Stimulated activated CD4-positive, alpha-beta T cell treated with anti-CD3 and anti-CD28 coated beads, Interleukin-12 subunit alpha, Interleukin-12 subunit beta, amount 100 ng/mL, for 48 hours (primary cell): ENCODE measurements at regions not wholly inside any gene's neighbourhood (a gene's known extent, or its start where the extent isn't known, plus 50 kb on each side); places are given as distances from the start of the nearest gene placed in this dataset.
"Not testable (repeated sequence)": the region's sequence is repeated elsewhere in the genome, so short reads cannot be mapped to it uniquely, and the experiment has no call there.

Experiments used
- DNase-seq, 3 donors: peaks; one replicate each; pipeline ENCODE4 v3.0.0-alpha.2; 2020; ENCODE audit warnings: low read depth in 2 of 3, low spot score in 1 of 3

DNA sequence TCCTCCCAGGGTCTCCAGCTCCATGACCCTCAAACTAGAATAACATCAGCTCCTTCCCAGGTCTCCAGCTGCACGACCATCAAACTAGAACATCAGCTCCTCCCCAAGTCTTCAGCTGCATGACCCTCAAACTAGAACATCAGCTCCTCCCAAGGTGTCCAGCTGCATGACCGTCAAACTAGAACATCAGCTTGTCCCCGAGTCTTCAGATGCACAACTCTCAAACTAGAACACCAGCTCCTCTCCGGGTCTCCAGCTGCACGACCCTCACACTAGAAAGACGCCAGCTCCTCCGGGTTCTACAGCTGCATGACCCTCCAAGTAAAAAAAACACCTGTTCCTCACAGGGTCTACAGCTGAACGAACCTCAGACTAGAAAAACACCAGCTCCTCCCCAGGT, 312.9 kb upstream of the TFPI start:
- DNase-seq, result no peak

DNA sequence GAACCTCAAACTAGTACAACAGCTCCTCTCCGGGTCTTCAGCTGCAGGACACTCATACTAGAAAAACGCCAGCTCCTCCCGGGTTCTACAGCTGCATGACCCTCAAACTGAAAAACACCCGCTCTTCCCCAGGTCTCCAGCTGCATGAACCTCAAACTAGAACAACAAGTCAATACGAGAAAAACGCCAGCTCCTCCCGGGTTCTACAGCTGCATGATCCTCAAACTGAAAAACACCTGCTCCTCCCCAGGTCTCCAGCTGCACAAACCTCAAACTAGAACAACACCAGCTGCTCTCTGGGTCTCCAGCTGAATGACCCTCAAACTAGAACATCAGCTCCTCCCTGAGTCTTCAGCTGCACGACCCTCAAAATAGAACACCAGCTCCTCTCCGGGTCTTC, 315.0 kb upstream of the TFPI start:
- DNase-seq, result no peak

DNA sequence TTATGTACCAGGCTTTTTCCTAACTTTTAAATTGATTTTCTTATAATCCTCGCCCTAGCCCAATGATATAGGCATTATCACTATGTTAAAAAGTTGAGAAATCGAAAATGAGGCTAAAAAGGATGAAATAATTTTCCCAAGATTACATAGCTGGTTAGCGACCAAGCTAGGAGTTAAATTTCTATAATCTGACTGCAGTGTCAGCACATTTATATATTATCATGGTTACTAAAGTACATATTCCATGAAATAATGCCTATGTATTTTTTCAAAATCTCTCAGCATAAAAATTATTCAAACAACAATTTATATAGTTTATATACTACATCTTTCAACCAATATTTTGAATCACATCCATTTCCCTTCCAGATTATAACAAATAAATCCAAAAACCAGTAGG, 317.3 kb upstream of the TFPI start:
- no peak for DNase-seq

DNA sequence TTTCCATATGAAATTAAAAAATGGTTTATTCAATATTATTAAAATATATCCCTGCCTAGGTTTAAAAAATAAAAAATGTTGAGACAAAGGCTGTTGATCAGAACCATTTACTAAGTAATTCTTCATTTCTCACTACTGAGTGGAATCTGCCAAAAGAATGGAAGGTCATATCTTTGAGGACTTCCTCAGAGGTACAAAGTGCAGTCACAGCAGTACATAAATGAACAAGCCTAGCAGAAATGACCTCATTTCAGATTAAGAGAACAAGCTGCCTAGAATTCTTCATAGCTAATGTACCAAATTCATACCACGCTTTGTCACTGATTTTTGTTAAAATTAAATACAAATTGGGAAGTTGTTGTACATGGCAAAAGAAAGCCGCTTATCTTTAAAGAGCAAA, 318.9 kb upstream of the TFPI start:
- no peak for DNase-seq

DNA sequence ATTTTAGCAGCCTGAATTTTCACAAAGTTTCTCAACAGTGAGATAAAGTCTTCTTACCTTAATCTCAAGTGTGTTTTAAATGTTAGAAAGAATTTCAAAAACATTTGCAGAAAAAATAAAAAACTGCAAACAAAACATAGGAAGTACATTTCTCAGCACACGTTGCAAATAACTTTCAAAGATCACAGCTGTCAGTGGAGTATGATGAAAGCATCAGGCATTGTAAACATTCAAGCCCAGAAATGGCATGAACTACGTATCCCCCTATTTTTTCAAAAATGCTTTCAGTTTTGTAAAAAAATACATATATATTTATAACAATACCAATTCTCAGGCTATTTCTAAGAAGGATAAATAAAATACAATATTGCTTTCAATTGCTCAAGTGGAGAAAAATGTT, 320.6 kb upstream of the TFPI start:
- no peak for DNase-seq

DNA sequence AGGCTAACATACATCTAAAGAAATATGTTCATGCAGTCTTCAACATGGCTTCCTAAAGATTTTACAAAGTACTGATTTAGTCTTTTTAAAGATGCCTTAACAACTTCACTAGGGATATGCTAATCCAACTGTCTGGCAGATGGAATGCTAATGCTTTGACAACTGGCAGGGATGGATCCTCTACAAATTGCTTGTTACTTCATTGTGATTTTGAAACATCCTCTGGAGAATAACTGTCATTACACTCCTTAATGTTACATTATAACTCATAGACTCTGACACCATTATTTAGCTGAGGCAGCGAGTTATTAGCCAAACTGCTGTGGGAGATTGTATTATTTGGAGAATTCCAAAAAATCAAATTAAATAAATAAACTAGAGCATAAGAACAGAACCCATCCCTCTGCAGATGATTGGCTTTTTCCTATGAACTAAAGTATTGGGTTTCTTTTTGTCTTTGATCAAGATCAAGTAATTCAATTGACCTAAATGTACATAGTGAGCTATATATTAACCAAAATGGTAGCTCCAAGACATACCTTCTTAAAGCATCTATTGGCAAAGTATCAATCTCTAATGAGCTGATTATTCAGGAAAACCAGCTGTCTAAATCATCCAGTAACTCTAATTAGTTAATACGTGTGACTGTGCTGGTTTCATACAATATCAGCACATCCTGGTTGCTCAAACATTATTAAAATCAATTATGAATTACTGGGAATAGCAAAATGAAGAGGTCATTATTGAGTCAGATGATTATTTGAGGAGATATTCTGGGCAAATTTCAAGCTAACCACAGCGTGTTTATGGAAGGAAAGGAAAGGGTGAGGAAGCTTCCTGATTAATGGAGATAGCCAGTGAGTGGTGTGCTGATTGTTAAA, 321.3 kb upstream of the TFPI start:
- no peak for DNase-seq

DNA sequence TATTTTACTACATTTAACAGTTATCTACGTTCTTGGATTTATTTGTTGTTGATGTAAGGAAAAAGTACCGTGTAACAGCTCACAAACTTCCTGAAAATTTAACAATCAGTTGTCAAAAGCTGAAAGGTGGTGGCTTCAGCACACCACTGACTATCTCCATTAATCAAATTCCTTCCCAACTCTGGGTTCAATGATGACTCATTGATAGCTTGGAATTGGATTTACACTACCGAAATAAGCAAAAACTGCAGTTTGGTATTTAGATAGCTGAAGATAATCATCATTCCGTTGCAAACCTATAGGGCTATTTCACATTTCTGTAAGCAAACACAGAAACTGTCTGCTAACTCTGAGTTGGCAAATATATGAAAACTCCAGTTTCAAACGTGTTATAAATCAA, 322.3 kb upstream of the TFPI start:
- no peak for DNase-seq

DNA sequence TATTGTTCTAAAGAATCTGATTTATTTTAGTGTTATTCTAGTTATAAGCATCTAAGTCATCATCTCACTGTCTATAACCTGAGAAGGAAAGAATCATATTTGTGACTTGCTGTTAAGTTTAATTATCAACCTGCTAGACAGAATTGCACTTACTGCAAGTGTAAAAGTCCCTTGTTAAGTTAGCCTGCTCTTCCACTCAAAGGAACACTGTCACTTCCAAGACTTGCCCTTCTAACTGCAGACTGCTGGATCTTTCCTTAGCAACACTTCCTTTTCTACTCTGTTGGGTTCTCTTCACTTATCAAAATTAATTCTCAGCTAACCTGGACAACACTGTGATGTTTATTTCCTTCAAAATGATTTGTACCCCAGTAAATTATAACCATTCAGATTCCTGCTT, 323.2 kb upstream of the TFPI start:
- no peak for DNase-seq

DNA sequence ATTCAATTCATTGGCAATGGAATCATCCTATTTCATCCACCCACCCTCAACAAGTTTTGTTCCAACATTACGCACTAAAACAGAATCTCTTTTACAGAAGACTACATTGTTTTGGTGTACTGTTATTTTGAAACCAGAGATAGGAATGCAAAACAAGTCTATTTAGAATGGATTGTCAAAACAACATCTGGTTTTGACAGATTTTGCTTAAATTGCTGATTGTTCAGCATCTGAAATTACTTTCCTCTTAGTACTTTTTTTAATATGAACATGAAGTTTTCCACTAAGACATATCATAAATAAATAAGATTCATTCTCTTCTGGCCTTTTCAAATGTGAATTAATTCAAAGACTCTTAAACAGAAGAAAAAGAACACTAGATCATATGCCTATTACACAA, 323.9 kb upstream of the TFPI start:
- no peak for DNase-seq

DNA sequence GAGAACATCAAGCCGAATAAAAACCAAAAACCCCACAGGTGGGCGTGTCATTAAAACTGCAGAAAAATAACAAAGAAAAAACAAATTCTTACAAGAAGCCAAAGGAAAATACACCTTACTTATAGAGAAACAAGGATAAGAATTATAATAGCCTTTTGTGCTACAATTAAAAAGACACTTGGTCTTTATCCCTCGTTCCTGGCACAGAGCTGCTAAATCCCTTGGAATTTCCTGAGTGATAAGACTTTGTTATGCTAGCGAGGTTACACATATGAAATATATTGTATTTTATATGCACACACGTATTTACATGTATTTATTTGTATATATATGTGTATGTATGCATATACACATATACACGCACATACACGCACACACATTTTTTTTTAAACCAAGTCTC, 325.3 kb upstream of the TFPI start:
- no peak for DNase-seq

DNA sequence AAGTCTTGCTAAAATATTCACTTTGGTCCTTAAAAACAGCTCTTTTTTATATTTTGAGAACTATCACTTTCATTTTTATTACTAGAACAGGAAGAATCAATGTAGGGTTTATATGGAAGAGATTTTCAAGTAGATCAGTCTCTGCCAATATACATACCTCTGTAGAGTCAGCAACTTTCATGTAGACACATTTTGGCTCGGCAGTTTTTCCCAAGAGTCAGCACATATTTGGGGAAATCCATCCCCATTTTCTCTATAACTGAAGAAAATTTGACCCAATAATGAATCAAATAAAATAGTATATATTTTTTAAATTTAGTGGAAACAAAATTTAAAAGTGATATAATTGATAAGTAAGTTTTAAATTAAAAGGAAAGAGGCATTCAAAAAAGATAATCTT, 329.8 kb upstream of the TFPI start:
- no peak for DNase-seq

DNA sequence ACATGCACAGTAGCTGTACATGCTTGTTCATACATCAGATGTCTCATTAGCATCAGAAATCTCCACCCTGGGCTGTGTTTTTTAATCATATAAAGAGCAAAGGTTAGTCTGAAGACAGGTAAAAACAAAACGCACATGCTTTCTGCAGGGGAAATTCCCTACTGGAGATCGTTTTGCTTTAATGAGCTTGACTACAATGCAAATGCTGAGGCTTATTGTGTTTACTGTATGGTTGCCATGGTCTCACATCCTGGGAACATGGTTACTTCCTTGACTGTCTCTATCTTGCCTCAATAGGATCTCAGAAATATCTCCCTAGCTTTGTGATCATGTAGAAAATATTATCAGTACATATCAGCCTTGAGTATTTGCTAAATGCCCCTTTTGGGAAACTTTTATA, 336.5 kb upstream of the TFPI start:
- no peak for DNase-seq

DNA sequence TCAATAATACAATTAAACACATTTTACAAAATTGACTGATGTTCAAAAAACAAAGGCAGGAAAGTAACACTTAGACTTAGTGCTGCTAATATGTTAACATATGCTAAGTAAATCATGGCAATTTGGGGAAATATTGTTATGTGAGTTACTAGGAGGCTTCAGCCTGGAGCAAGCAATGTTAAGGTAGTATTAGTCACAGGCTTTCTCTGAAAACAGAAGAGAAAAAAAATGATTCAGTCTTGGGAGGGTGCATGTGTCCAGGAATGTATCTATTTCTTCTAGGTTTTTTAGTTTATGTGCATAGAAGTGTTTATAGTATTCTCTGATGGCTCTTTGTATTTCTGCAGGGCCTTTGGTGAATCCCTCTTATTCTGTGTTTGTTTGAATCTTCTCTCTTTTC, 345.8 kb upstream of the TFPI start:
- no peak for DNase-seq

DNA sequence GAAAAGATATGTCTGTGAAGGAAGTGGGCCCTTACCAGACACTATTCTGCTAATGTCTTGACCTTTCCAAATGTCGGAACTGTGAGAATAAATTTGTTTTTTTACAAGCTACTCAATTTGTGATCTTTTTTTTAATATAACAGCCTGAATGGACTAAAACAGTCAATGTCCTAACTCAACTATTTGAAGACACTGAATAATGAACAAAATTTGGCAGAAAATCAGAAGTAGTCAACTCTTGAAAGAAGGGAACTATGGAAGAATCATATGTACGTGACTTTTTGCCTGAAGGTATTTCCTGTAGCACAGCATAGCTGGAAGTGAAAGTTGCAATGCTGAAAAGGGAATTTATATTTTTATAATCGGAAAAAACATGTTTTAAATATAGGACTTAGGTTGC, 351.8 kb upstream of the TFPI start:
- DNase-seq, result no peak

DNA sequence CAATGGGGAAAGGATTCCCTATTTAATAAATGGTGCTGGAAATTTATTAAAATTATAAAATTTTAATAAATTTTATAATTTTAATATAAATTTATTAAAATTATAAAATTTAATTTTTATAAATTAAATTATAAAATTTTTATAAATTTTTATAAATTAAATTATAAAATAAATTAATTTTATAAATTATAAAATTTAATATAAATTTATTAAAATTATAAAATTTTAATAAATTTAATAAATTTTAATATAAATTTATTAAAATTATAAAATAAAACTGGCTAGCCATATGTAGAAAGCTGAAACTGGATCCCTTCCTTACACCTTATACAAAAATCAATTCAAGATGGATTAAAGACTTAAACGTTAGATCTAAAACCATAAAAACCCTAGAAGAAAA, 356.7 kb upstream of the TFPI start:
- not testable (repeated sequence) for DNase-seq

DNA sequence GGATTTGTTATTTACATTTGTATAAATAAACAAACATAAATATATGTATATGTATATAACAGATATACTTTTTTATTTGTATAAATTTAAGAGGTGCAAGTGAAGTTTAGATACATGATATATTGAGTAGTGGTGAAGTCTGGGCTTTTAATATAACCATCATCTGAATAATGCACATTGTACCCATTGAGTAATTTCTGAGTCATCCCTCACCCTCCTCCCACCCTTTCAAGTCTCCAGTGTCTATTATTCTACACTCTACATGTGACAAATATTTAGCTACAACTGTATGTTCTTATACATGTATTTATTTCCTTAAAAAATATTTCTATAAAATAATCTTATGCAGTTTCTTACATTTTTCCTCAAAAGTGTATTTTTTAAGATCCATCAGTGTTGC, 358.7 kb upstream of the TFPI start:
- no peak for DNase-seq

DNA sequence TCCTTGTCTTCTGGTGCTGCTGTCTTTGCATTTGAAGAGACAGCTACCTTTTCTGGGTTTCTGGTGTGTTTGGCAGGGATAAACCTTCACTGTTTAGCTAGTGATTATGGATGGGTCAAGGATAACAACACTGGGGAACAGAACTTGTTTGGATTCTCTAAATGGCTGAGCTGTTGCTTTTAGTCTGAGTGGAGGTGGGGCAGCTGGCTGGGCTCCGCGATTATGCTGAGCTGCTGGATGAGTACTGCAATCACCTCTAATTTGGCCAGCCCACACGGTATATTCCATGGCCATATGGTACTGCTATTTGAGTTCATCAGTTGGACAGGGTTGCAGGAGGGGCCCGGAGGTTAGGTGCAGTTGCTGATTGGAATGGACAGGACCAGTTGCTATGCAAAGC, 361.6 kb upstream of the TFPI start:
- no peak for DNase-seq

DNA sequence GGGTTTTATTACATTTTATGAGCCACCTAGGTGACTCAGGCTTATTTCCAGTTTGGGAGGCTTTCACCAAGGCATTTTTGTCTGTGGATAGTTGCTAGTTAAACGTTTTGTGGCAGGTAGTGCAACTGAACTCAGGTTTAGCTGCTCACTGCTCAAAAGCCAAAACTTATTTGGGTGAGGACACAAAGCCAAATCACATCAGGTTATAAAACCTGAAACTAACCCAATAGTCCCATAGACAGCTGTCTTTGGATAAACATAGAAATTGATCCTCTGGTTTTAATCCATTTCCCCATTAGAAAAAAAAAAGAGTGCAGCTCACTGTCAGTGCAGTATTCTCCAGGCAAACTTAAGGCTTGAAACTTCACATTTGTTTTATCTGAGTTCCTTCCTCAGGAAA, 362.6 kb upstream of the TFPI start:
- no peak for DNase-seq

DNA sequence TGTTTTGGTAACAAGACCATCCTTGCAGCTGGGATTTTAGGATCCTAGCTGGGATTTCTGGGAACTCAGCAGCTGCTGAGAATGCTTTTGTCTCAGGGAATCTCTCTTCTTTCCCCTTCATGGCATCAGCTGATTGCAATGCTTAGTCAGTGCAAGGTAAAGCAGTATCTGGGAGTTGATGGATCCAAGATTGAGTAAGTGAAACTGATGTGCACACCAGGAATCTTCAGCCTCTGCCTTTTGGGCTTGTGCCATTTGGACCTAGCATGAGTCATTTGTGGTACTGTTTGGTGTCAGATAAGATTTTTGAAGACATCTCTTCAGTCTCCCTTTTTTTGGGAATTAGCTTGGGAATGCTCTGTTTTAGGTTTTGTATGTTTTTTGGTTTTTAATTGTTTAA, 363.3 kb upstream of the TFPI start:
- DNase-seq, result no peak

DNA sequence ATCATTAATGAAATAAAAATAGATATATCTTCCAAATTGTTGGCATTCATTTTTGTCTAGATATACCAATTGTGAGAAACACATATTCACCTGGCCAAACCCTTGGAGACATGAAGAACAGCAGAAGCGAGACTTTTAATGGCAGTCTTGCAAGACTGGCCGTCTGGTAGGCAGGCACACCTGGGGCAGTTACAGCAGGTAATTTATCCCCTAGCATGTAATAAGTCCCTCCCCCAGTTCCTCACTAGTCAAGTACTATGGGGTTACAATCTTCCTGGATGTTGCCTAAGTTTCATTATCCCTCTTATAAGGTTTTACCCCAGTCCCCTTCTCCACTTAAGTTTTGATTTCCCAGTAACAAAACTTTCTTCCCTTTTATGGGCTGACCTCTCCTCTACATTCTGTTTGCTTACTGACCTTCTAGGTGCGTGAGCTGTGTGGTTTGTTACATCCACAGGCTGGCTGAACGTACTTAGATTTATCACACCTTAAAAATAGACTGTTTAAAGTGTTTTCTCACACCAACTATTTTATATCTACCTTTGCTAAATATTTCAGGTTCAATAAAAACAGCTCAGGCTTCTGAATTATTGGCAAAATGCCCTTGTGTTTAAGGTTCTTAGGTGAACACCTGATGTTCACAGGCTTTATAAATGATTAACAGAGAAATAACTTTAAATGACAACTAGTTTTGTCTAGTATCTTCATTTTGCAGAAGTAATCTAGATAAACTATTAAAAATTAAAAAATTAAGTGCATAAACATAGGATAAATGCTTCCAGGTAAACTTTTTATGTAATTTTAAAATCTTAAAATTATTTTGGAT, 365.0 kb upstream of the TFPI start:
- no peak for DNase-seq

DNA sequence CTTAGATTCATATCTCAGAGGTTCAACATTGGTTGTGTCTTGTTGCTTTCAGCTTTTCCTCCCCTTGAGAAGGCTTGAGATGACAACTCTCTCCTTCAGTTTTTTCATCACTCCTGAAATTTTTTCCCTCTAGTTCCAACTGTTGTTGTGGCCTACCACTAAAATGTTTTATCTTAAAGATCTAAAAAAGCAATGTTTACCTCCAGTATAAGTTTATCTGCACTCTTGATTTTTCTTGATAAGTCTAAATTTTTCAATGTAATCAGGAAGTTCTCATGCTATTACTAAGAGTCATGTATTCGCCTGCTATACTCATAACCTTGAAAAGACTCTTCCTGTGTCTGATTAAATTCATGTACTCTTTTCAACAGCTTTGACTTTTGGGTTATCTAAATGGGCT, 366.3 kb upstream of the TFPI start:
- DNase-seq, result no peak

DNA sequence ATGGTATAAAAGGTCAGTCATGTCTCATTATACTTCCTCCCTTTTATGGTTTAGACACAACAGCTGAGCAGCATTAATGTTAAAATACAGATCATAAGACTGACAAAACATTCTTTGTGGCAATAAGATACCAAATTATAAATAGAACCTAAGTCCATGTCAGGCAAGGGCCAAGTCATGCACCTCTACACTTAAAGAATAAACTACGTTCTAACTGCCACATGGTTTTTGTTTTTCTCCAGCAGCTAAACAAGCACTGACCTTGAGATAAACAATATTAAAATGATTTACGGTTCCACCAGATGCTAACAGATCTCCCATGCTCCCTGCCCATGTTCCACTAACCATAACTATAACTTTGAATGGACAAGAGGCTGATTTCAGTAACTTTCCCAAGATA, 368.6 kb upstream of the TFPI start:
- no peak for DNase-seq

DNA sequence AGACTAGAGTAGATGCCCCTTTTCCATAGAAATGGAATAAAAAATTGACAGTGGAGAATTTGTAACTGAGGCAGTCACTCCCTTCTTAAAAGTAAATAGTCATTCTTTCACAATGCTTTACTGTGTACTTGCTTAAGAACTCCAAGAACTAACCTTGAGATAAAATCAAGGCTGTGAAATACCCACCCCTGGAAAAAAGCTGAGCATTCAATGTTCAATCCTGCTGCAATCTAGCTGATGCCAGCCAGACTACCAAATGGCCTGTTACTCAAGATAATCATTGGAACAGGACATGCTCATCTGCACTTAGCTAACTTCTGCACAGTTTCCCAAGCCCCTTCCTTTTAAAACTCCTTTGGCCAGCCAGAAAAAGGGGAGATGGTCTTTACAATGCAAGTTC, 367.4 kb upstream of the GULP1 start:
- DNase-seq, result no peak
